ENCODE measurements at regions not wholly inside any gene's neighbourhood (a gene's known extent, or its start where the extent isn't known, plus 50 kb on each side); places are given as distances from the start of the nearest gene placed in this dataset.

- no peak overlapping the region for H3K9ac ChIP-seq (ENCODE audit: control insufficient read depth, extremely low read depth, insufficient read depth, low read length)
- no peaks in the 10 kb centered on the region for H3K27me3 ChIP-seq (ENCODE audit: control insufficient read depth, extremely low read depth, insufficient read depth, low read length)
- no peak overlapping the region for H2AFZ ChIP-seq (ENCODE audit: control insufficient read depth, low read length)
- H3K9me1 ChIP-seq (ENCODE audit: control insufficient read depth, extremely low read depth, insufficient read depth, low read length): no peaks in the 10 kb centered on the region
- no peak overlapping the region for H3K4me3 ChIP-seq (ENCODE audit: control insufficient read depth in 2 of 3, extremely low read depth in 1 of 3, insufficient read depth in 2 of 3, low read depth in 1 of 3, low read length in 3 of 3)
- H3K4me2 ChIP-seq (ENCODE audit: control insufficient read depth, extremely low read depth, insufficient read depth, low read depth, low read length): no peak overlapping the region
- DNase-seq (ENCODE audit: low read depth, low spot score) (no peak), FAIRE-seq (no peak)
- no peaks in the 10 kb centered on the region for H3K79me2 ChIP-seq (ENCODE audit: control insufficient read depth, insufficient read depth, low read length)
- H3K36me3 ChIP-seq (ENCODE audit: control insufficient read depth in 2 of 2, extremely low read depth in 1 of 2, insufficient read depth in 2 of 2, low read length in 2 of 2): no peaks in the 10 kb centered on the region
- no peaks in the 10 kb centered on the region for H4K20me1 ChIP-seq (ENCODE audit: control insufficient read depth, extremely low read depth, insufficient read depth, low read length)
- dilution Hi-C loops (cut with MboI; ENCODE audit: extremely low pct_ligation_motif_present, low sequenced_read_pairs): no loop called here
- no peak overlapping the region for H3K27ac ChIP-seq (ENCODE audit: control insufficient read depth, insufficient read depth, low read length)
- no peak for TF ChIP-seq EZH2 (IDR thresholded peaks at IDR 0.05; ENCODE audit: low read length)
- TF ChIP-seq, protein P1, sequence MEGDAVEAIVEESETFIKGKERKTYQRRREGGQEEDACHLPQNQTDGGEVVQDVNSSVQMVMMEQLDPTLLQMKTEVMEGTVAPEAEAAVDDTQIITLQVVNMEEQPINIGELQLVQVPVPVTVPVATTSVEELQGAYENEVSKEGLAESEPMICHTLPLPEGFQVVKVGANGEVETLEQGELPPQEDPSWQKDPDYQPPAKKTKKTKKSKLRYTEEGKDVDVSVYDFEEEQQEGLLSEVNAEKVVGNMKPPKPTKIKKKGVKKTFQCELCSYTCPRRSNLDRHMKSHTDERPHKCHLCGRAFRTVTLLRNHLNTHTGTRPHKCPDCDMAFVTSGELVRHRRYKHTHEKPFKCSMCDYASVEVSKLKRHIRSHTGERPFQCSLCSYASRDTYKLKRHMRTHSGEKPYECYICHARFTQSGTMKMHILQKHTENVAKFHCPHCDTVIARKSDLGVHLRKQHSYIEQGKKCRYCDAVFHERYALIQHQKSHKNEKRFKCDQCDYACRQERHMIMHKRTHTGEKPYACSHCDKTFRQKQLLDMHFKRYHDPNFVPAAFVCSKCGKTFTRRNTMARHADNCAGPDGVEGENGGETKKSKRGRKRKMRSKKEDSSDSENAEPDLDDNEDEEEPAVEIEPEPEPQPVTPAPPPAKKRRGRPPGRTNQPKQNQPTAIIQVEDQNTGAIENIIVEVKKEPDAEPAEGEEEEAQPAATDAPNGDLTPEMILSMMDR (optimal IDR thresholded peaks at IDR 0.05 in 1 of 3, IDR thresholded peaks at IDR 0.05 in 1 of 3, conservative IDR thresholded peaks at IDR 0.05 in 1 of 3; ENCODE audit: extremely low read depth in 1 of 3, insufficient read depth in 2 of 3, low read length in 3 of 3): no peak
- H3K9me3 ChIP-seq (ENCODE audit: control insufficient read depth, low read depth, low read length): no peaks in the 10 kb centered on the region
- peaks cover 3% of the 10 kb centered on the region for H3K4me1 ChIP-seq (ENCODE audit: control insufficient read depth, extremely low read depth, insufficient read depth, low read length)
Measured at GRCh38 chr13:40200273-40200978, 466.0 kb downstream of the FOXO1 start.

- H3K4me3 ChIP-seq (ENCODE audit: control insufficient read depth in 2 of 3, extremely low read depth in 1 of 3, insufficient read depth in 2 of 3, low read depth in 1 of 3, low read length in 3 of 3): no peak overlapping the region
- FAIRE-seq: no peak
- H3K27ac ChIP-seq (ENCODE audit: control insufficient read depth, insufficient read depth, low read length): no peak overlapping the region
- TF ChIP-seq, protein P1 (optimal IDR thresholded peaks at IDR 0.05 in 1 of 3, IDR thresholded peaks at IDR 0.05 in 1 of 3, conservative IDR thresholded peaks at IDR 0.05 in 1 of 3; ENCODE audit: extremely low read depth in 1 of 3, insufficient read depth in 2 of 3, low read length in 3 of 3): no peak
- TF ChIP-seq EZH2 (IDR thresholded peaks at IDR 0.05; ENCODE audit: low read length): no peak
- dilution Hi-C loops (cut with MboI; ENCODE audit: extremely low pct_ligation_motif_present, low sequenced_read_pairs): no loop called here
- DNase-seq (ENCODE audit: low read depth, low spot score): no peak
- H3K79me2 ChIP-seq (ENCODE audit: control insufficient read depth, insufficient read depth, low read length): no peaks in the 10 kb centered on the region
- H3K9me1 ChIP-seq (ENCODE audit: control insufficient read depth, extremely low read depth, insufficient read depth, low read length): no peaks in the 10 kb centered on the region
- H3K4me1 ChIP-seq (ENCODE audit: control insufficient read depth, extremely low read depth, insufficient read depth, low read length): peaks cover 23% of the 10 kb centered on the region
- H3K4me2 ChIP-seq (ENCODE audit: control insufficient read depth, extremely low read depth, insufficient read depth, low read depth, low read length): no peak overlapping the region
- no peaks in the 10 kb centered on the region for H3K9me3 ChIP-seq (ENCODE audit: control insufficient read depth, low read depth, low read length)
- H3K27me3 ChIP-seq (ENCODE audit: control insufficient read depth, extremely low read depth, insufficient read depth, low read length): no peaks in the 10 kb centered on the region
- H3K9ac ChIP-seq (ENCODE audit: control insufficient read depth, extremely low read depth, insufficient read depth, low read length): no peak overlapping the region
- no peak overlapping the region for H2AFZ ChIP-seq (ENCODE audit: control insufficient read depth, low read length)
- no peaks in the 10 kb centered on the region for H4K20me1 ChIP-seq (ENCODE audit: control insufficient read depth, extremely low read depth, insufficient read depth, low read length)
- no peaks in the 10 kb centered on the region for H3K36me3 ChIP-seq (ENCODE audit: control insufficient read depth in 2 of 2, extremely low read depth in 1 of 2, insufficient read depth in 2 of 2, low read length in 2 of 2)
Measured at GRCh38 chr13:40204246-40204645, 462.2 kb downstream of the FOXO1 start.

Data from keratinocyte (primary cell).